Renal pelvis (tissue), 1 donor: ENCODE measurements at regions not wholly inside any gene's neighbourhood (a gene's known extent, or its start where the extent isn't known, plus 50 kb on each side); places are given as distances from the start of the nearest gene placed in this dataset.
"Not testable (repeated sequence)": the region's sequence is repeated elsewhere in the genome, so short reads cannot be mapped to it uniquely, and the experiment has no call there.

Source experiments
- DNase-seq: peaks from one replicate; pipeline ENCODE4 v3.0.0-alpha.2; 2013

GRCh38 chrX:99398545-99398944, 1011.5 kb downstream of the PCDH19 start:
- DNase-seq = no peak

DNA sequence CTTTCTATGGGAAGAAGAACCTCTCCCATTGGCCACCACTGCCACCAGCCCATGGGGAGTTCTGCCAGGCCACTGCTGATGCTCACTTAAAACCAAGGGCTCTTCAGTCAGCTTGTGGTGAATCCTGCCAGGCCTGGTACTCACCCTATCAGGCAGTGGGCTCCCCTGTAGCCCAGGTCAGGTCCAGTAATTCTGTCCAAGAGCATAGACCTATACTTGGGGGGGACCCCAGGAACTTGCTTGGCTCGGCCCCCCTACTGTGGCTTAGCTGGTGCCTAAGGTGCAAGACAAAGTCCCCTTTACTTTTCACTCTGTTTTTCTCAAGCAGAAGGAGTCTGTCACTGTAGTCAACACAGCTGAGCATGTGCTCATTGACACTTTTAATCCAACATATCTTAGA, 1012.2 kb downstream of the PCDH19 start:
- no peak for DNase-seq

DNA sequence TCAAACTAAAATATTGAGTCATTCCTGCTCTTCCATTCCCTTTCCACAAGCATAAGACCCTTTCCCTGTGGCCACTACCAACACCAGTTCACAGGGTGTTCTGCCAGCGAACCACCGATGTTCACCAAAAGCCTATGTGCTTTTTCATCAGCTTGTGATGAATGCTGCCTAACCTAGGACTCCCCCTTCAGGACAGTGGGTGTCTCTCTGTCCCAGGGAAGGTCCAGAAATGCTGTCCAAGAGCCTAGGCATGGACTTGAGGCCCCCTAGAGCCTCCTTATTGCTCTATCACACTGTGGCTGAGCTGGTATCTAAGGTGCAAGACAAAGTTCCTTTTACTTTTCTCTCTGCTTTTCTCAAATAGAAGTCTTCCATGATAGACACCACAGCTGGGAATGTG, 1015.6 kb downstream of the PCDH19 start:
- DNase-seq = no peak

DNA sequence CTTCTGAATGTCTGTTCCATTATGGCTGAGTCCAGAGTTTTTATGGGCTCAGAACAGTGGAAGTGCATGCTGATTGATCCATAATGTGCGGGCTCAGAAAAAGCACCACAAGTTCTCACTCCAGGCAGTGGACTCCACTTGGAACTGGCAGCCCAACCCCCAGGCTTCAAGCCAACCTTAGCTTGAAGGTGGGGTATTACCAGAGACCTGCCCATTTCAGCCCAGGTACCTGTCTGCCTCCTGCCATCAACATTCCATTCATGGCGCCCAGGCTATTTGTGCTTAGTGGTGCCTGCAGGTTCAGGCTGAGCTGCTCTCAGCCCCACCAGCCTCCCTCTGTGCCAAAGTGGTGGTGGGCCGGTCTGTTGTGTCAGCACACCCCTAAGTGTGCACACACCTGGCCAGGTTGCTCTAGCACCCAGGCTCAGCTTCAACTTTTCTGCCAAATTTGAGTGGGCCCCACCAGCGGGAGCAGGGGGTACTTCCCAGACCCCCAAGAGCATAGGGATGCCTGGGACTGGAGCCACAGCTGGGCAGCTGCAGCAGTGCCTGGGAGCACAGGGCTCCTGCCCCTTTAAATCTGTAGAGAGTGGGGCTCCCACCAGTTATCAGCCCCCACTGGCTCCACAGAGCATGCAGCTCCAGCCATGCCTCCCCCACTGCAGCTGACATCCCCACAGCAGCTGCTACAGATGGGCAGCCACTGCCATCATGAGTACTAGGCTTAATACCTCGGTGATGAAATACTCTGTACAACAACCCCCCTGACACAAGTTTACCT, 1025.3 kb downstream of the PCDH19 start:
- DNase-seq = no peak

- no peak for DNase-seq
Observed at GRCh38 chrX:99383786-99384185, 1026.3 kb downstream of the PCDH19 start.

GRCh38 chrX:99371976-99372595, 1038.0 kb downstream of the PCDH19 start:
- no peak for DNase-seq

DNA sequence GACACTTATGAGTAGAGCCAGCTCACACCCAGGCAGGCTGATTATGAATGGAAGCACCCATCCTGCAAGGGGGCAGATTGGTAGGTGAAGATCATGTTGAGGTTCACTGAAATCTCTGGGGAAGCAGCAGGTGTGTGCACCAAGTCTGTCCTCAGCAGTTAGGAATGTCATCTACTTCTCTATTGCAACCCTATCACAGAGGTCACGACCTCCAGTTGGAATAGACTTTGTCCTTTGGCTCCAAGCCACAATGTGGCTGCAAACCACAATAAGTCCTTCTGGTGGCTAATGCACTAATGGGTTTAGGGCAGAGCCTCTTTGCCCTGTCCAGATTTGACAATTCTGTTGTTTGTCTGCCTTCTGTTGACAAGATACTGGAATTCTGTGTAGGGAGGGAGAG, 1056.7 kb downstream of the PCDH19 start:
- no peak for DNase-seq

DNA sequence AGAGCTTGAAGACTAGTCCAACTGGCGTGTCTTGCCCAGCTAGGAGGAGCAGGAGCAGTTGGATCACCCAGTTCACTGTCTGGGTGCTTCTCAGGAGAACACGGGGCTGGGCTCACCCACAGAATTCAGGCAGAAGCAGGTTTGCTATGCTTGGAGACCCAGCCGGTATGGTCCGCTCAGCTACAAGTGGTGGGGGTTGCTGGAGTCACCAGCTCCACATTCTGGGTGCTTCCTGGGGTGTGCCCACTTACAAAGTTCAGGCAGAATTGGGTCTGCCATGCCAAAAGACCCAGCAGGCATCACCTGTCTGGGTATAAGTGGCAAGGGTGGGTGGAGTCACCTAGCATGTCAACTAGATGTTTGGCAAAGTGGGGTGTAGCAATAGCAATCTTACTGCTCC, 1061.8 kb downstream of the PCDH19 start:
- DNase-seq = no peak

- no peak for DNase-seq
Observed at GRCh38 chrX:99308302-99308701, 1101.8 kb downstream of the PCDH19 start.

DNA sequence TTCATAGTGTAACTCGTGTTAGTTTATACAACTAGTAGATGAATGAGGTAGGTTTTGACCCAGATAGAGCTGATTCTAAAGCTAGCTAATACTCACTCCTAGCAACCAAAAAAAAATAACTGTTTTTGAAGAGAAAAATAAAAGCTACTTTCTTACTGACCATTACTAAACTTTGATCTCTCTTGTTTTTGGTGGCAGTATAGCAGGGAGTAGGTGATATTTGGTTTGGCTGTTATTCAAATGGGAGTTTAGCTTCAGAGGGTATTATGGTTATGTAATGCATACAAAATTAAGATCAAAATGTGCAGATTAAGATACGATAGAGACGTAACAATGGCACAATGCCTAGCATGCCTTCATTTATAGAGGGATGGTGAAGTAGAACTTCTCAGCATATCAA, 1104.5 kb downstream of the PCDH19 start:
- no peak for DNase-seq

DNA sequence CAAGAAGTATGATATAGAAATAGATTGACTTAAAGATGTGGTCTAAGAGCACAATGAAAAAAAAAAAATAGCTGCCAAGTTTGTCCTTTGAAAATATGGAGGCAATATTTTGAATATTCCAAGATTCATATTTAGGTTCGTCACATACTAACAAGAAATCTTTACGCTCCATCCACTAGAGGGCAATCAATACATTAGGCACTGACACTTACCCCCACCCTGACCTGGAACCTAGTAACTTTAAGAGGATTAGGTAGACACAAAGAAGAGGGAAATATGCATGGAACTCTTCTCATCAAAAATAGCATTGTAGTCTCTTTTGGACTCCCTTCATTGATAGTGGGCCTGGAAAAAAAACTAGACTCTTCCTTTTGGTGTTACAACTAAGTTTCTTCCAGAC, 1108.1 kb downstream of the PCDH19 start:
- DNase-seq = no peak

GRCh38 chrX:99271641-99272040, 1138.4 kb downstream of the PCDH19 start:
- DNase-seq = no peak

DNA sequence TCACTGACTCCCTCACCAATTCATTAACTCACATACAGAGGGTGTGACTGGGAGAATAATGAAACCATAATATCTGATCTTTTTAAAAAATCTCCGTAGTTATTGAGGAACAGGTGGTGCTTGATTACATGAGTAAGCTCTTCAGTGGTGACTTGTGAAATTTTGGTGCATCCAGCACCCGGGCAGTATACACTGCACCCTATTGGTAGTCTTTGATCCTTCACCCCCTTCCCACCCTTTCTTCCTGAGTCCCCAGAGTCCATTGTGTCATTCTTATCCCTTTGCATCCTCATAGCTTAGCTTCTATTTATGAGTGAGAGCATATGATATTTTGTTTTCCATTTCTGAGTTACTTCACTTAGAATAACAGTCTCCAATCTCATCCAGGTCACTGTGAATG, 1143.8 kb downstream of the PCDH19 start:
- no peak for DNase-seq

DNA sequence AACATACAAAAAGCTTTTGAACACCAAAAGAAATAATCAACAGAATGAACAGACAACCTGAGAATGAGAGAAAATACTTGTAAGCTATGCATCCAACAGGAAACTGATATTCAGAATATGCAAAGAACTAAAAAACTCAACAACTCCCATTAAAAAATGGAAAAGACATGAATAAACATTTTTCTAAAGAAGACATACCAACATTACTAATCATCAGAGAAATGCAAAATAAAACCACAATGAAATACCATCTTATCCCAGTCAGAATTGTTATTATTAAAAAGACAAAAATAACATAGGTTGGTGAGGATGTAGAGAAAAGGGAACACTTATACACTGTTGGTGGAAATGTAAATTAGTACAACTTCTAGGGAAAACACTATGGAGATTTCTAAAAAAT, 1161.9 kb downstream of the PCDH19 start:
- no peak for DNase-seq

DNA sequence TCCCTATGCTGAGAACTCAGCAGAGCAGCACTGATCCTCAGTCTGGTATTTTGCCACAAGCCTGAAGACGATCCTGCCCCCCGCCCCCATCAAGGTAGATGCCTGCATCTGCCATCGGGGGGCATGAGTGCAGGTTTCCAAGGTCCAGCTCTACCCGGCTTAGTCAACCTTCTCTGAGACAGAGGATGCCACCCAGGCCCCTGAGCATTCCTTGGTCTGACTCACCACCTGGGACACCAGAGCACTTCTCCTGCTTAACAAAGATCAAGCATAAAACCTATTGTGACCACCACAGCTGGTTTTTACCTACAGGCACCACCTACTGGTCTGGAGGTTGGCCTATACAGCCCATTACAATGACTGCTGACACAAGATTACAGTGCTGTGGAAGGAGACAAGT, 1168.1 kb downstream of the PCDH19 start:
- DNase-seq = no peak

- DNase-seq = not testable (repeated sequence)
Observed at GRCh38 chrX:99234384-99234783, 1175.7 kb downstream of the PCDH19 start.

DNA sequence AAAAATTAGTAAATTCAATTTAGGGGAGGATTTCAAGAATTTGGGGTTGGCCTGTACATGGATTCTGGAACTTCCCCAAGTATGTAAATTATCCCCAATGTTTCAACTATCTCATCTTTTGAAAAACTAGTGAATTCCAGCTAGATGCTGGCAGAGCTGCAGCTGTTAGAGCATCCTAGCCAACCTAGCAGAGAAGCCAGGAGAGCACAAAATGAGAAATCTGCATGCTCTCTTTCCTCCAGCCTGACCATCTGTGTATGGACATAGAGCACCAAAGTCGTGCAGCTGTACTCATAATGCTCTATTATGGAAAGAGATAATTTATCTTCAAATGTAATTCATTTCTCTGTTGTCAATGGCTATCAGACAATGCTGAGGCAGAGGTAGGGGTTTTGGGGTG, 1217.7 kb downstream of the PCDH19 start:
- no peak for DNase-seq

DNA sequence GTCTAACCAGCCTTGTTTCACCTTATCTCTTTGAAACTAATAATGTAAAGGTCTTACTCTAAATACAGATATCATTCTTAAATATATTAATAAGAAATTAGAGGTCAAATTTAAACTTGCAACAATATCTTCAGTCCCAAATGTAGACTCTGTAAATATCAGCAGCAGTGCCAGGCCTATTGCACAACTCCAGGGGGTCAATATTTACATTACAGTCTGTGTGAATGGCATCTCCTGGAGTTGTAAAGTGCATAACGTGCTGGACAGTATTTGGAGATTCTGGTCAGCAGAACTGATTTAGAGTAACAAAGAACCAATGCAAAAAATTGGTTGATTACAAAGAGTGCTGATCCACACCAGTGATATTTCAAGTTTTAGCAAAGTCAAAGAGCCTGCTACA, 1225.9 kb downstream of the PCDH19 start:
- DNase-seq = no peak

DNA sequence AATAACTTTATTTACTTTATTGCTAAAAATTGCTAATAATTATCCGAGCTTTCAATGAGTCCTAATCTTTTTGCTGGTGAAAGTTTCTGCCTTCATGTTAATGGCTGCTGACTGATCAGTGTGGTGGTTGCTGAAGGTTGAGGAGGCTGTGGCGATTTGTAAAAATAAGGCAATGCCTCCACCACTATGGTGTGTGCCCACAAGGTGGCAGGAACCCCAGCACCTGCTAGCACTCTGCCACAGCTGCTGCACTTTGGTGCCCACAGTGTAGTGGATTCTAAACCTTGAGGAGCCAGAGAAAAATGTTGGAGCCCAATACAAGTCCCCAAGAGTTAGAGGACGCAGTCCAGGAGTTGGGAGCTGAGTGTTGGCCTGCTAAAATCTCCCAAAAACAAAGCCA, 1237.1 kb downstream of the PCDH19 start:
- no peak for DNase-seq

- no peak for DNase-seq
Observed at GRCh38 chrX:99142745-99143144, 1267.3 kb downstream of the PCDH19 start.

DNA sequence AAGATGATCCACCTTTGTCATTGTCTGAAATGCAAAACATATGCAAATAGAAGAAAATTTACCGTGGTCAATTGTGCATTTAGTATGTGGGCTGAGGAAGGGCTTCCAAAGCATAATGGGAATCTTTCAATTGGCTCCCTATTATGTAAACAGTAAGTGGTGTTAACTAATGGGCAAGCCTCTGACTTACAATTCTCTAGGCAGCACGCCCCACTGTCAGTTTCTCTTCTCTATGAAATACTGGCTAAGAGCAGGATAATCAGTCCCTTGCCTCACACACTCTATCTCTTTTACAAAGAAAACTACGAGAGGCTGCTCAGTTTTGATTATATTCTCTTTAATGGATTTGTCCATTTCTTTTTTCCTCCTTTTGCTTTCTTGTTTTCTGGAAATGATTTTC, 1272.6 kb downstream of the PCDH19 start:
- no peak for DNase-seq

DNA sequence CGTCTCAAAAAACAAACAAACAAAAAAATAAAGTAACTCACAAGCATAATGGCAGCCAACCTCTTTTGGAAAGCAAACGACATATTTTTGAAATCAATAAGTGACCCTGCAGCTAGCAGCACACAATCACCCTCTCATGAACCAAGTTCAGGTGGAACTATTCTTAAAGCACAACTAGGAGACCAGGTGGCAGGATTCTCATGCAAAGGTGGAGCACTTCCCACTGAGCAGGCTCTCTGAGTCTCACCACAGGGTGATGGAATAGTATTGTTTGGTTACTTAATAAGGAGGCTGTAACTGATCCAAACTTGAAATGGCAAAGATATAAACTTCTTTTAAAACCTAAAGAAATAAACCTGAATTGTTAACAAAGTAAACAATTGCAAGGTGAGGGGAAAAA, 1293.1 kb downstream of the PCDH19 start:
- DNase-seq = no peak

DNA sequence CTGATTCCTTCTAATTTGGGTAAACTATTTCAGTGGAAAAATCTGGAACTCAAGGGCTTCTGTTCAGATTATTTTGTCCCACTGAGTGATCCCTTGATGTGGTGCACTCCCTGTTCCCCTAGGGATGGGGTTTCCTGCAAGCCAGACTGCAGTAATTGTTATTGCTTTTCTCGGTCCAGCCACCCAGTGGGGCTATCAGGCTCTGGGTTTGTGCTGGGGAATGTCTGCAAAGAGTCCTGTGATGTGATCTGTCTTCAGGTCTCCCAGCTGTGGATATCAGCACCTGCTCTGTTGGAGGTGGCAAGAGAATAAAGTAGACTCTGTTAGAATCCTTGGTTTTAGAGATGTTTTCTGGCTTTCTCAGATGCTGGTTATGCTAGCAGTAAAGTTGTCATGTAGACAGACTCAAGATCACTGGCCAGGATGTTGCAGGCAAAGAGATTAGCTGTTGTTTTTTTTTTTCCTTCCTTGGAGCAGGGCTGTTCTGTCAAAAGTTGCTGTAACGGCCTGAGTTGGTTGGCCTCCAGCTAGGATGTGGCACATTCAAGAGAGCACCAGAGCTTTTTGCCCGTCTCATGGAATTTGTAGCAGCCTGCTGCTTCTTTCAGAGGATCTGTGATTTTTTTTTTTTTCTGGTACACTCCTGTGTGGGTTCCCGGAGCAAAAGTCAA, 1314.0 kb downstream of the PCDH19 start:
- no peak for DNase-seq
